Dedifferentiated amniotic fluid mesenchymal stem cell (primary cell): ENCODE measurements at regions not wholly inside any gene's neighbourhood (a gene's known extent, or its start where the extent isn't known, plus 50 kb on each side); places are given as distances from the start of the nearest gene placed in this dataset.
A peak's percentile ranks its signal among the peaks of the same experiment; 100 is the strongest.
"Not testable (repeated sequence)": the region's sequence is repeated elsewhere in the genome, so short reads cannot be mapped to it uniquely, and the experiment has no call there.

Experiments
- DNase-seq: peaks from one replicate; pipeline ENCODE4 v3.0.0-alpha.2; 2016; ENCODE audit errors: extremely low spot score

GRCh38 chr12:124130691-124131591 is 157.9 kb downstream of the ZNF664 start:
- DNase-seq = no peak

GRCh38 chr12:124131659-124132058 is 158.6 kb downstream of the ZNF664 start:
- no peak for DNase-seq

DNA sequence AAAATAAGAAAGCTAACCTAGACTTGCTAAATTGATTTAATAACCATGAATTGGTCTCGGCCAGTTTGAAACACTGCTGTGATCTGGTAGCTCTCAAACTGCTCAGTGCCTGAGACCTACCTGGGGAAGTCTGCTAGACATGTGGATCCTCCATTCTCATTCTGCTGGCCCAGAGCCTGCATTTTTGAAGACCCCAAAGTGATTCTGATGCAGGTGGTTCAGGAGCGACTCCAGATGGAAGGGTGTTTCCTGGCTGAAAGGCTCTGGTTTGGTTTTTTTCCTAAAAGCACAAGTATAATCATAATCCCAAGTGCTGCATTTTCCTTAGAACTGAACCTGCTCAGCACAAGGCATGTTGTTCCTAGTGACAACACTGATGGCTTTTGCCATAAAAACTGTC is 159.5 kb downstream of the ZNF664 start:
- no peak for DNase-seq

GRCh38 chr12:124136796-124137195 is 158.1 kb upstream of the RFLNA start:
- DNase-seq = no peak

- DNase-seq = no peak
Measured at GRCh38 chr12:124140944-124141486, 153.9 kb upstream of the RFLNA start.

- not testable (repeated sequence) for DNase-seq
Measured at GRCh38 chr12:124141611-124142010, 153.3 kb upstream of the RFLNA start.

- no peak for DNase-seq
Measured at GRCh38 chr12:124142395-124143035, 152.4 kb upstream of the RFLNA start.

DNA sequence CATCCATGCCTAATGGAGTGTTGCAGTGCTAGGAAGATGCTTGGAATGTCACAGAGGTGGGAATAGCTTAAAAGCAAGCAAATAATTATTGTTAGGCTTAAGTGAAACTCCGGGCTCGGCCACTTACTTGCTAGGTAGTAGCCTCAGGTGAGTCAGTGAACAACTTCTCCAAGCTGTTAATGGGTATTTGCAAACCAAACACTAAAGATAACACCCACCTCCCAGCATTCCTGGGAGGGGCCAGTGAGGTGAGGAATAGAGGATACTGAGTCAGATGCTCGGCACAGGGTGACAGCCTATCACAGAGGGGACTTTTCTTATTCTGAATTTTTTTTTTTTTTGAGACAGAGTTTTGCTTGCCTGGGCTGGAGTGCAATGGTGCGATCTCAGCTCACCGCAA is 151.2 kb upstream of the RFLNA start:
- no peak for DNase-seq

DNA sequence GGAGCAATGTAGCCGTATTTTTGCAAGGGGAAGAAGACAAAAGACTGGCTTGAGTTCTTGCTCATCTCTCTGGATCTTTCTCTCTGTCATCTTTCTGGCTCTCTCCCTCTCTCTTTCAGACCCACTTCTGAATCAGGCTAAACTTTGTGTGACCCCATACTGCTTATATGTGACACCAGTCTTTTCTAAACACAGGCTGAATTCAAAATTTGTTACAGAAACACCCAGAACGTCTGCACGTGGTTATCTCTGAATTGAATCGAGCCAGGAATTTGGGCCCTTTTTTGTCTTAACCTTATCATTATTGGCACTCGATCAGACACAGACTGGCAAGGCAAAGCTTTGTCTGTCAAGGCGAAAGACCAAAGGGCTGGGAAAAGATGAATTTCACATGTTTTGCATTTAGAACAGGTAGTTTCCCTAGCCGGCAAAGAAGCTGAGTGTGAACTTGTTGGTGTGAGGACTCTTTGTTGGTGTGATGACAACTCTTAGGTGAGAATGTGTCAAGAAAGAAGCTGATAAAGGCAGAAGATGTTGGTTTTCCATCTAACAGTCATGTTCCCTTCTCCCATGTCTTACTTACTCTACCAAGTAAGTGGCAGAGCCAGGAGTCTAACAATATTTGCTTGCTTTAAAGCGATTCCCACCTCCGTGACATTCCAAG is 150.2 kb upstream of the RFLNA start:
- DNase-seq = no peak

DNA sequence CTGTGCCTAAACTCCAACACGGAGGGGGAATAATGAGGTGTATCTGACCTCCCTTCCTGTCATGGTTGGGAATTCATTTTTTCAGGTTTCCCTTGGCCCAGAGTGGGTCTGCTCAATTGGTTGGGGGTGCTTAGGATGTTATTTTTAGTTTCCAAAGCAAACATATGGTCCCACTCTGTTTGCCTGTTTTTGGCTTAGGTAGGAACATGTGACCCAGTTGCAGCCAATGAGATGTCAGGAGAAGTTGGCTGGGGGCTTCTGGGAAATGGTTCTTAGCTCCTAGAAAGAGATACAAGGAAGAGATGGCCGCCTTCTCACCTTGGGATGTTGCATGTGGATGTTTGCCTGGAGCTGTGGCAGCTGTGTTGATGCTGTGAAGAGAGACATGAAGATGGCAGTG is 147.9 kb upstream of the RFLNA start:
- DNase-seq = no peak

DNA sequence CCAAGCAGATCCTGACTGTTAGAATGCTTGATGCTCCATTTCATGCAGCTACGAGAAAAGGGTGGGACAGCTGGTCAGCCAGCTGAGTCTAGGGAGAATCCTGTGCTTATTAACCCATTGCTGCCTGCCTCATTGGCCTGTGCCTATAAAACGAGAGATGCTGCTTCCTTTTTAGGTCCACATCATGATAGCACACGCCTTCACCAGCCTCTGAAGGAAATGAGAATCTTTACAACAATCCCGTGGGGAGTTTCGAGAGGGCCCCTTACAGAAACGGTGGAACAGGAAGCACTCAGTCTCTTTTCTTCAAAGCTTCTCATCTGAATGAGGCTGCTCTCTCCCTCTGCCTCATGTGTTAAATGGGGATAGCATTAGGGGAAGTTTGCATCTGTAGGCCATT is 147.3 kb upstream of the RFLNA start:
- no peak for DNase-seq

GRCh38 chr12:124148481-124149273 is 146.2 kb upstream of the RFLNA start:
- DNase-seq = no peak

DNA sequence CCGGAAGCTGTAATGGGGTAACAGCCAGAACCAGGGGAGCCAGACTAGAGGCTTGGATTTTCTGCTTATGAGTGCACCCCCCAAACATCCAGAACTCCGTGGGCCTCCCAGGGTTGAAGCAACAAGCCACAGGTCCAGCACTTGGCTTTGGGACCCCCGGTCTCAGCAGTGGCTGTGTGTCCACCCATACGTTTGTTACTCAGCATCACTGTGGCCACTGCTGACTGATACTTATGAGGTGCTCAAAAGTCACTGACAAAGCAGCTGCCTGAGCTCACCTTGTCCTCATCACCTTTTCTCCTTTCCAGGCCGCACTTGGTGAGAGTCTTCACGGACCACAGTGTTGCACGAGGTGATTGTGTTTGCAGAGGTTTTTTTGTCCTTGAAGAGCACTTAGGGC is 145.6 kb upstream of the RFLNA start:
- no peak for DNase-seq

DNA sequence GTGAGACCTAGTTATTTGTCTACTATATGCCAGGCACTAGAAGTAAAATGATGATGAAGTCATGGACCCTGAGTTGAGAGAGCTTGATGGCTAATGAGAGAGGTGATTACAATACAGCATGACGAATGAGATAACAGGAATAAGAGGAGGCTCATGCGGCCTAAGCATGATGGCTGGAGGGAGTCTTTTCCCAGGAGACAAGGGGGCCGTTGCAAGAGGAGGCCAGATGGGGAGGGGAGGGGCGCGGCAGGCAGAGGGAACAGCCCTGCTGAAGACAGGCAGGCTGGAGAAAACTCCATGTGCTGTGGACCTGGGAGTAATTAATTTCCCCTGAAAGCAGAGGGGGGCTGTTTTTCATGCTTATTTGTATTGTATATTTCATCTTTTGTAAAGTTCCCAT is 144.7 kb upstream of the RFLNA start:
- DNase-seq = no peak

DNA sequence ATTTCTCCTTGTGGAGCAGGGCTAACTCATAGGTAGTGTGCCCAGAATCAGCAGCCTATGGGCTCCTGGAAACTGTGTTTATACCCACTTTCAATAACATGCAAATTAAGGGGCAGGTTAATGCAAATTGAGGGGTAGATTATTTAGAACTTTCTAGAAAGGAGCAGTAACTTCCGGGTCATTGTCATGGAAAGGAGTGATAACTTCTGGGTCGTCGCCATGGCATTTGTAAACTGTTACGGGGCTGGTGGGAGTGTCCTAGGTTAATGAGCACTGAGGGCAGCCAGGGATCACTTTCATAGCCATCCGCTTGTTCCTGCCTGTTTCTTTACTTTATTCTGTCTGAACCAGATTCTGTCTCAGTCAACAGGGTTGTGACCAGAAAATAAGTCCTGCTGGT is 143.3 kb upstream of the RFLNA start:
- DNase-seq = no peak

- no peak for DNase-seq
Measured at GRCh38 chr12:124152731-124153130, 142.2 kb upstream of the RFLNA start.

- DNase-seq = peak; percentile 27
Measured at GRCh38 chr12:124153392-124153791, 141.5 kb upstream of the RFLNA start.

GRCh38 chr12:124157406-124157805 is 137.5 kb upstream of the RFLNA start:
- no peak for DNase-seq

- no peak for DNase-seq
Measured at GRCh38 chr12:124159655-124160054, 135.2 kb upstream of the RFLNA start.

DNA sequence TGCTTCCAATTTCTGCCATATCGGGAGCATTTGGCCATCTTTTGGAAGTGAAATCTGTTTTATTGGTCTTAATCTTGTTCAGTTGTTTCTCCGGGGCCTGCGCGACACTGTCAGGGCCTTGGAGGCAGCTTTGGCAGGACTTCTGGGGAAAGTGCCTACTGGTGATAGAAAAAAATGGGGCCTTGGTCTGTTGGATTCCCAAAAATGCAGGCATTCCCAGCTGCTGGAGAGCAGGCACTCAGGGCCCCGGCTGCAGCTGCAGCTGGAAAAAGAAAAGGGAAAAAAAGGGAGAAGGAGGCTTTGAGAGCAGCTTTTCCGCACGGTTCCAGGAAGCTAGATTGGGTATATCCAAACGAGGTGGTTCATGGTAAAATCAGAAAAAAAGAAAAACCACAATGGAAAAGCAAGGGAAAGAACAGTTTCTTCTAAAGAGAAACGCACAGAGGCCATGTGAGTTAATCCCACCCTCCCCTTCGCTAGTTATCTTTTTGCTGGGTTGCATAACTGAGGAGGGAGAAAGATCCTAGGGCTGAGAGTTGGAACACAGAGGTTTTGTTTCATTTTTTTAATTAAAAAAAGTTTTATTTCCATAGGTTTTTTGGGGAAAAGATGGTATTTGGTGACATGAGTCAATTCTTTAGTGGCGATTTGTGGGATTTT is 134.7 kb upstream of the RFLNA start:
- no peak for DNase-seq

DNA sequence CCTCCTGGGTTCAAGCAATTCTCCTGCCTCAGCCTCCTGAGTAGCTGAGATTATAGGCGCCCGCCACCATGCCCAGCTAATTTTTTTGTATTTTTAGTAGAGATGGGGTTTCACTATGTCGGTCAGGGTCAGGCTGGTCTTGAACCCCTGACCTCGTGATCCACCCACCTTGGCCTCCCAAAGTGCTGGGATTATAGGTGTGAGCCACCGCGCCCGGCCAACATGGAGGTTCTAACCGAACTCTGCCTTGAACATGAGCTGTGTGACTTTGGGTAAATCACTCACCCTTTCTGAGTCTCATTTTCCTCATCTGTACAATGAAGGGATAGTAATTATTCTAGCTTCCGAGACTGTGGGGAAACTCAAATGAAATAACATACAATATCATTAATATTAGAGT is 133.5 kb upstream of the RFLNA start:
- not testable (repeated sequence) for DNase-seq
